ENCODE measurements at regions not wholly inside any gene's neighbourhood (a gene's known extent, or its start where the extent isn't known, plus 50 kb on each side); places are given as distances from the start of the nearest gene placed in this dataset.

DNA sequence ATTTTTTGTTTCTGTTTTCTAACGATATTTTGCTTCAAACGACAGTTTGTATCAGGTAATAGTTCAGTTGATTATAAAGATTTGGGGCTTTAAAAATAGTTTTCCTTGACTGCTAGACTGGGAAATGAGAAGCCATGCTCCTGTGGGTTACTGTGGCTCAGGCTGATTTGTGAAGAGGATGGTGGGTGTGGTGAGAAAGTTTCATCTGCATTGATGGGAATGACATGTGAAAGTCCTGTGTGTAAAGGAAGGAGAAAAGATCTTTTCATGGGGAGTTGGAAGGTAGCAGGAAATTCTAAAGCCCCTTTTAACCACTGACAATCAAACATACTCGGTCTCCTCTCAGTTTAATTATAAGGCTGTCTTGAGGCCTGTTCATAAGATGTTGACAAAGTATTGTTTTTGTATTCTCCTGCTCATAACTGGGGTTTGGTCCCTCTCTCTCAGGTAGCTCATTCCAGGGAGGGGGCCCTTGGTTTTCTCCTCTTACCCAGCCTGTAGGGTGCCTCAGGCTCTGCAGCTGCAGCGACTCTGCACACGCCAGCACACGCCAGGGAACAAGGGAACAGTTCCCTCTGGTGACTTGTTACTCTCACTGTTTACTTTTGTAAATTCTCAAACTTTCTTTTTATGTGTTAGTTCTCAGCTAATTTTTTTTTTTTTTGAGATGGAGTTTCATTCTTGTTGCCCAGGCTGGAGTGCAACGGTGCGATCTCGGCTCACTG, 91.6 kb downstream of the CARTPT start:
- no peak overlapping the region for H3K4me3 ChIP-seq
- no peaks in the 10 kb centered on the region for H3K36me3 ChIP-seq (ENCODE audit: low read depth)
- H3K27ac ChIP-seq: no peak overlapping the region
- no peak overlapping the region for H3K4me2 ChIP-seq (ENCODE audit: unreplicated experiment)
- TF ChIP-seq EZH2 (IDR thresholded peaks at IDR 0.05; ENCODE audit: insufficient read depth, poor library complexity, severe bottlenecking) (no peak), EZH2phosphoT487 (IDR thresholded peaks at IDR 0.05; ENCODE audit: insufficient read depth, low read depth) (no peak)
- no peak overlapping the region for H2AFZ ChIP-seq
- H3K27me3 ChIP-seq (replicated peaks; ENCODE audit: insufficient read depth): peaks cover 31% of the 10 kb centered on the region
- H3K79me2 ChIP-seq (ENCODE audit: insufficient read depth): no peaks in the 10 kb centered on the region
- H4K20me1 ChIP-seq (ENCODE audit: insufficient read depth): no peaks in the 10 kb centered on the region
- no peak overlapping the region for H3K9ac ChIP-seq
- no peaks in the 10 kb centered on the region for H3F3A ChIP-seq (ENCODE audit: insufficient read depth)
- in situ Hi-C loops (cut with MboI): no loop called here
- H3K9me3 ChIP-seq (ENCODE audit: low read depth): no peaks in the 10 kb centered on the region
- no peaks in the 10 kb centered on the region for H3K4me1 ChIP-seq (ENCODE audit: insufficient read depth)
- 74 to 78% methylated on average over 9 of the region's 9 CpGs for WGBS, 2 experiments (ENCODE audit: low coverage in 1 of 2, low lambda C conversion rate in 2 of 2, missing lambda C conversion rate in 2 of 2)
- DNase-seq: no peak
- no peaks in the 10 kb centered on the region for H3K9me2 ChIP-seq (ENCODE audit: insufficient read depth)

DNA sequence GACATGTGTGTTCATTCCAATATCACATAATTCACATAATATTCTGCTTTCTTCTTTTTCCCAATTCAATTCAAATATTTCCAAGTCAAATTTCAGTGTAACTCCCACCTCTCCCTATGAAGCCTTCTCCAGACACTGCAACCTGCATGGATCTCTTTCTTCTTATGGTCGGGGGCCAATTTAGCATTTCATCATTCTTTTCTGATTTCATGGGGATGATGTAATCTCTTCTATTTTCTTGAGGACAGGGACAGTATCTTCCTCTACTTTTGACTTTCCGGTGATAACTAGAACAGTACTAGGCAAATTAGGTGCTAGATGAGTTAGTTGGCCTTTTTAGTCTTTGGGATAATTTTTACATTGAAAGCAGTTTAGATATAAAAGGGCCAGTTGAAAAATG, 92.7 kb downstream of the CARTPT start:
- H3K27me3 ChIP-seq (replicated peaks; ENCODE audit: insufficient read depth): peaks cover 26% of the 10 kb centered on the region
- H3K79me2 ChIP-seq (ENCODE audit: insufficient read depth): no peaks in the 10 kb centered on the region

GRCh38 chr5:71816307-71816706, 97.2 kb downstream of the CARTPT start:
- TF ChIP-seq EZH2phosphoT487 (IDR thresholded peaks at IDR 0.05; ENCODE audit: insufficient read depth, low read depth): no peak
- TF ChIP-seq EZH2 (IDR thresholded peaks at IDR 0.05; ENCODE audit: insufficient read depth, poor library complexity, severe bottlenecking): no peak
- Histone ChIP-seq H3K9me3 (ENCODE audit: low read depth) (no peaks in the 10 kb centered on the region), H3K4me1 (ENCODE audit: insufficient read depth) (no peaks in the 10 kb centered on the region), H3K4me2 (ENCODE audit: unreplicated experiment) (no peak overlapping the region), H3F3A (ENCODE audit: insufficient read depth) (no peaks in the 10 kb centered on the region), H3K27ac (no peak overlapping the region), H3K79me2 (ENCODE audit: insufficient read depth) (no peaks in the 10 kb centered on the region), H3K9ac (no peak overlapping the region), H4K20me1 (ENCODE audit: insufficient read depth) (no peaks in the 10 kb centered on the region), H3K4me3 (no peak overlapping the region), H3K36me3 (ENCODE audit: low read depth) (no peaks in the 10 kb centered on the region), H3K9me2 (ENCODE audit: insufficient read depth) (no peaks in the 10 kb centered on the region), H3K27me3 (replicated peaks; ENCODE audit: insufficient read depth) (0 out of 2 replicates have a peak, but pooled peaks cover 11% of the 10 kb centered on the region), H2AFZ (no peak overlapping the region)
- 61 to 71% methylated on average over 4 of the region's 4 CpGs for WGBS, 2 experiments (ENCODE audit: low coverage in 1 of 2, low lambda C conversion rate in 2 of 2, missing lambda C conversion rate in 2 of 2)
- in situ Hi-C loops (cut with MboI): no loop called here
- DNase-seq: no peak

More for the DNA sequence above, 92.7 kb downstream of the CARTPT start:
- DNase-seq: no peak
- Histone ChIP-seq H3F3A (ENCODE audit: insufficient read depth) (no peaks in the 10 kb centered on the region), H3K27ac (no peak overlapping the region), H3K4me3 (no peak overlapping the region), H4K20me1 (ENCODE audit: insufficient read depth) (no peaks in the 10 kb centered on the region), H3K9ac (no peak overlapping the region), H3K4me2 (ENCODE audit: unreplicated experiment) (no peak overlapping the region), H3K9me2 (ENCODE audit: insufficient read depth) (no peaks in the 10 kb centered on the region), H2AFZ (no peak overlapping the region), H3K9me3 (ENCODE audit: low read depth) (no peaks in the 10 kb centered on the region), H3K4me1 (ENCODE audit: insufficient read depth) (no peaks in the 10 kb centered on the region), H3K36me3 (ENCODE audit: low read depth) (no peaks in the 10 kb centered on the region)
- WGBS, 2 experiments (ENCODE audit: low coverage in 1 of 2, low lambda C conversion rate in 2 of 2, missing lambda C conversion rate in 2 of 2): 88 to 89% methylated on average over 2 of the region's 2 CpGs
- TF ChIP-seq EZH2phosphoT487 (IDR thresholded peaks at IDR 0.05; ENCODE audit: insufficient read depth, low read depth) (no peak), EZH2 (IDR thresholded peaks at IDR 0.05; ENCODE audit: insufficient read depth, poor library complexity, severe bottlenecking) (no peak)
- in situ Hi-C loops (cut with MboI): no loop called here

GRCh38 chr5:71817891-71818290, 98.8 kb downstream of the CARTPT start:
- Histone ChIP-seq H3K4me3 (no peak overlapping the region), H4K20me1 (ENCODE audit: insufficient read depth) (no peaks in the 10 kb centered on the region), H3K4me1 (ENCODE audit: insufficient read depth) (no peaks in the 10 kb centered on the region), H3K27me3 (replicated peaks; ENCODE audit: insufficient read depth) (0 out of 2 replicates have a peak, but pooled peaks cover 8% of the 10 kb centered on the region), H3K9me2 (ENCODE audit: insufficient read depth) (no peaks in the 10 kb centered on the region), H3K9me3 (ENCODE audit: low read depth) (no peaks in the 10 kb centered on the region), H3K79me2 (ENCODE audit: insufficient read depth) (no peaks in the 10 kb centered on the region), H3K36me3 (ENCODE audit: low read depth) (no peaks in the 10 kb centered on the region), H3K4me2 (ENCODE audit: unreplicated experiment) (no peak overlapping the region), H3F3A (ENCODE audit: insufficient read depth) (no peaks in the 10 kb centered on the region), H2AFZ (no peak overlapping the region), H3K27ac (no peak overlapping the region), H3K9ac (no peak overlapping the region)
- DNase-seq: no peak
- WGBS, 2 experiments (ENCODE audit: low coverage in 1 of 2, low lambda C conversion rate in 2 of 2, missing lambda C conversion rate in 2 of 2): 48 to 61% methylated on average over 7 of the region's 7 CpGs
- in situ Hi-C loops (cut with MboI): no loop called here
- no peak for TF ChIP-seq EZH2 (IDR thresholded peaks at IDR 0.05; ENCODE audit: insufficient read depth, poor library complexity, severe bottlenecking)
- TF ChIP-seq EZH2phosphoT487 (IDR thresholded peaks at IDR 0.05; ENCODE audit: insufficient read depth, low read depth): no peak
